GM21360 (cell line): ENCODE measurements at regions not wholly inside any gene's neighbourhood (a gene's known extent, or its start where the extent isn't known, plus 50 kb on each side); places are given as distances from the start of the nearest gene placed in this dataset.
A peak's percentile ranks its signal among the peaks of the same experiment; 100 is the strongest.

Source experiments
- ATAC-seq: cut with Tn5 transposase; IDR thresholded peaks from one replicate; pipeline ENCODE4 v1.9.1; 2021; ENCODE audit warnings: mild to moderate bottlenecking, moderate library complexity; ENCODE audit not compliant: unreplicated experiment

GRCh38 chr2:65553504-65554074, 121.2 kb upstream of the SPRED2 start:
- no peak for ATAC-seq

GRCh38 chr2:65551528-65551927, 119.1 kb upstream of the SPRED2 start:
- ATAC-seq = no peak

GRCh38 chr2:65550246-65550645, 117.8 kb upstream of the SPRED2 start:
- no peak for ATAC-seq

GRCh38 chr2:65549631-65550030, 117.2 kb upstream of the SPRED2 start:
- no peak for ATAC-seq

GRCh38 chr2:65549257-65549627, 116.8 kb upstream of the SPRED2 start:
- no peak for ATAC-seq

- ATAC-seq = no peak
Observed at GRCh38 chr2:65548576-65549256, 116.3 kb upstream of the SPRED2 start.

GRCh38 chr2:65548064-65548463, 115.7 kb upstream of the SPRED2 start:
- ATAC-seq = no peak

GRCh38 chr2:65545837-65546805, 113.7 kb upstream of the SPRED2 start:
- no peak for ATAC-seq

- ATAC-seq = no peak
Observed at GRCh38 chr2:65541773-65542172, 109.4 kb upstream of the SPRED2 start.

- no peak for ATAC-seq
Observed at GRCh38 chr2:65539633-65540032, 107.2 kb upstream of the SPRED2 start.

GRCh38 chr2:65537651-65538385, 105.4 kb upstream of the SPRED2 start:
- ATAC-seq = no peak

- ATAC-seq = peak; percentile 89
Observed at GRCh38 chr2:65536596-65536995, 104.2 kb upstream of the SPRED2 start.

- no peak for ATAC-seq
Observed at GRCh38 chr2:65532937-65533336, 100.5 kb upstream of the SPRED2 start.

- no peak for ATAC-seq
Observed at GRCh38 chr2:65532326-65532725, 99.9 kb upstream of the SPRED2 start.

GRCh38 chr2:65530547-65531320, 98.3 kb upstream of the SPRED2 start:
- ATAC-seq = no peak

- ATAC-seq = no peak
Observed at GRCh38 chr2:65529419-65529818, 97.0 kb upstream of the SPRED2 start.

GRCh38 chr2:65528241-65528574, 95.8 kb upstream of the SPRED2 start:
- no peak for ATAC-seq

- no peak for ATAC-seq
Observed at GRCh38 chr2:65527451-65528240, 95.2 kb upstream of the SPRED2 start.

- ATAC-seq = no peak
Observed at GRCh38 chr2:65525616-65526231, 93.3 kb upstream of the SPRED2 start.
